ENCODE measurements at regions not wholly inside any gene's neighbourhood (a gene's known extent, or its start where the extent isn't known, plus 50 kb on each side); places are given as distances from the start of the nearest gene placed in this dataset.

DNA sequence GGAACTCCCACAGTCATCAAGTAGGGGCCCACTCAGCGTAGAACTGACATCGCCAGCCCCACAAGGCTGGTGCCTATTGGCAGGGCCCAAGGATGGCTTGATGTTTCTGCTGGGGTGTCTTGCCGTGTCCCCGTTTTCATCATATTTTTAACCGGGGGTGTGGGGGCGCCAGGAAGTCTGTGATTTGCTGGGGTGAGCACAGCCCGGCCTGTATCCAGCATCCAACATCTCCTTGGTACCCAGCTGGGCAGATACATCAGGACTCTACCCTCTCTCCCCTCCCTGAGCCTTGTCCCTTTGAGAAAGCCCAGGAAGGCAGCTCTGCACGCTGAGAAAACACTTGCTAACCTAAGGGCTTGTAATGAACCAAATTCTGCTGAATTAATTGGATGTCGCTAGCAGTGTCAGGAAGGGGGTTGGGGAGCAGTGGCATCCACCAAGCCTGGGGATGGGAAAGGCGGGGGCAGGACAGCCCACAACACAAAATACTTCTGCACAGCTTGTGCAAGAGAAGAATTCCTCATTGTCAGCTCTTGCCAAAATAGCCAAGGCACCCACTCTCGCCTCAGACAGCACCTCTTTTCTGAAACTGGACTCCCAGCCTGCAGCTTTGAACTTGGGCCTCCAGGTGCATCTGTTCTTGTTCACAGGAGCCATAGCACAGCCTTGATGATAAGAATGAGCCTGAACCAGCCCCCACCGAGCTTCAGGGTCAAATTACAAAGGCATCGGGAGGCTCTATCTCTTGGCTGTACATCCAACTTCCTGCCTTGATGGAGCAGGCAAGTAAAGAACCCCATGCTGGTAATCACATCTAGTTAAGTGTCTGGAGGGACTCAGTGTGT is 63.7 kb upstream of the LYRM9 start:
- no peak for TF ChIP-seq CTCF (IDR thresholded peaks at IDR 0.05)
- no peak for TF ChIP-seq POLR2A (IDR thresholded peaks at IDR 0.05)
- TF ChIP-seq POLR2AphosphoS5 (IDR thresholded peaks at IDR 0.05): no peak
